Liver (tissue), 8 donors: ENCODE measurements at regions not wholly inside any gene's neighbourhood (a gene's known extent, or its start where the extent isn't known, plus 50 kb on each side); places are given as distances from the start of the nearest gene placed in this dataset.

Experiments
- DNase-seq: peaks from one replicate; pipeline ENCODE4 v3.0.0-alpha.2; 2017; ENCODE audit warnings: low spot score
- H3K27ac ChIP-seq, 2 donors: one replicate each; pipeline ENCODE4 v1.7.0; 2013; ENCODE audit warnings: inconsistent platforms in 2 of 2, low read length in 2 of 2, control low read depth in 1 of 2, low read depth in 1 of 2, mild to moderate bottlenecking in 1 of 2
- H3K27me3 ChIP-seq, 4 donors: one replicate each; pipeline versions ENCODE4 v1.6.1 to v1.7.0; 2013; ENCODE audit warnings: low read length in 3 of 4, inconsistent platforms in 1 of 4, mild to moderate bottlenecking in 1 of 4, moderate library complexity in 1 of 4; ENCODE audit not compliant: control insufficient read depth in 4 of 4, insufficient read depth in 4 of 4
- H3K36me3 ChIP-seq, 4 donors: one replicate each; pipeline versions ENCODE4 v1.6.1 to v1.7.0; 2013; ENCODE audit warnings: low read length in 3 of 4, mild to moderate bottlenecking in 3 of 4, low read depth in 1 of 4, moderate library complexity in 1 of 4; ENCODE audit not compliant: control insufficient read depth in 4 of 4, insufficient read depth in 3 of 4
- H3K4me1 ChIP-seq, 4 donors: one replicate each; pipeline versions ENCODE4 v1.6.1 to v1.7.0; 2013; ENCODE audit warnings: low read length in 3 of 4, mild to moderate bottlenecking in 3 of 4, moderate library complexity in 1 of 4; ENCODE audit not compliant: control insufficient read depth in 4 of 4, insufficient read depth in 4 of 4
- H3K4me3 ChIP-seq, 3 donors: one replicate each; pipeline versions ENCODE4 v1.6.1 to v1.7.0; 2013; ENCODE audit warnings: low read length in 3 of 3, control low read depth in 1 of 3, low read depth in 1 of 3, mild to moderate bottlenecking in 1 of 3
- H3K9ac ChIP-seq, 2 donors: one replicate each; pipeline ENCODE4 v1.7.0; 2013; ENCODE audit warnings: low read length in 2 of 2, mild to moderate bottlenecking in 2 of 2, moderate library complexity in 2 of 2, control low read depth in 1 of 2, low read depth in 1 of 2
- H3K9me3 ChIP-seq, 4 donors: one replicate each; pipeline versions ENCODE4 v1.6.1 to v1.7.0; 2013; ENCODE audit warnings: low read length in 3 of 4; ENCODE audit not compliant: control insufficient read depth in 4 of 4
- ATF3 ChIP-seq: IDR thresholded peaks from 2 replicates; pipeline ENCODE4 v1.6.1; 2016; ENCODE audit warnings: antibody characterized with exemption
- EGR1 ChIP-seq, 2 donors: IDR thresholded peaks; 2 replicates each; pipeline ENCODE4 v1.6.1; 2016 to 2018; ENCODE audit warnings: antibody characterized with exemption in 2 of 2, low read depth in 2 of 2
- FOXA1 ChIP-seq: IDR thresholded peaks from 2 replicates; pipeline ENCODE4 v1.6.1; 2016; ENCODE audit warnings: antibody characterized with exemption
- FOXA2 ChIP-seq: IDR thresholded peaks from 2 replicates; pipeline ENCODE4 v1.6.1; 2016; ENCODE audit warnings: antibody characterized with exemption
- GABPA ChIP-seq, 2 donors: IDR thresholded peaks in 1 of 2; conservative IDR thresholded peaks in 1 of 2; 2 replicates each; pipeline ENCODE4 v1.6.1; 2016; ENCODE audit warnings: antibody characterized with exemption in 2 of 2, mild to moderate bottlenecking in 1 of 2, moderate library complexity in 1 of 2
- HNF4A ChIP-seq, 2 donors: conservative IDR thresholded peaks; 2 replicates each; pipeline ENCODE4 v1.6.1; 2016; ENCODE audit warnings: antibody characterized with exemption in 2 of 2, mild to moderate bottlenecking in 2 of 2
- JUND ChIP-seq, 2 donors: IDR thresholded peaks; 2 replicates each; pipeline ENCODE4 v1.6.1; 2016; ENCODE audit warnings: antibody characterized with exemption in 2 of 2
- NR2F2 ChIP-seq: IDR thresholded peaks from 2 replicates; pipeline ENCODE4 v1.6.1; 2016; ENCODE audit warnings: antibody characterized with exemption
- RAD21 ChIP-seq, 2 donors: IDR thresholded peaks; 2 replicates each; pipeline ENCODE4 v1.6.1; 2016; ENCODE audit warnings: antibody characterized with exemption in 2 of 2, mild to moderate bottlenecking in 2 of 2
- REST ChIP-seq: IDR thresholded peaks from 2 replicates; pipeline ENCODE4 v1.6.1; 2016; ENCODE audit warnings: antibody characterized with exemption, mild to moderate bottlenecking
- RXRA ChIP-seq, 2 donors: IDR thresholded peaks; 2 replicates each; pipeline ENCODE4 v1.6.1; 2017 to 2018; ENCODE audit warnings: antibody characterized with exemption in 2 of 2, mild to moderate bottlenecking in 1 of 2
- SP1 ChIP-seq: IDR thresholded peaks from 2 replicates; pipeline ENCODE4 v1.6.1; 2018; ENCODE audit warnings: antibody characterized with exemption, mild to moderate bottlenecking
- TAF1 ChIP-seq: conservative IDR thresholded peaks from 2 replicates; pipeline ENCODE4 v1.6.1; 2016; ENCODE audit warnings: antibody characterized with exemption, mild to moderate bottlenecking
- YY1 ChIP-seq: IDR thresholded peaks from 2 replicates; pipeline ENCODE4 v1.6.1; 2016; ENCODE audit warnings: antibody characterized with exemption, mild to moderate bottlenecking
- WGBS: extraction: QIAGEN DNeasy Blood & Tissue Kit; methylation state at CpG from one replicate; pipeline ENCODE4 v1.1.7; 2013; 5-methylcytosine and 5-hydroxymethylcytosine counted together
- TF ChIP-seq, protein P1 (sequence below): fragments of 150-350 bp; IDR thresholded peaks from 2 replicates; pipeline ENCODE4 v1.5.1; 2017; ENCODE audit warnings: improper control_type of control experiment, low read depth, low read length; ENCODE audit not compliant: missing input control
- TF ChIP-seq, protein P2 (sequence below): IDR thresholded peaks from 2 replicates; pipeline ENCODE4 v1.6.1; 2016; ENCODE audit warnings: antibody characterized with exemption
- TF ChIP-seq, protein P3 (sequence below): IDR thresholded peaks from 2 replicates; pipeline ENCODE4 v1.6.1; 2016; ENCODE audit warnings: antibody characterized with exemption
- donor health status: healthy.
- donor health status: healthy.
- donor health status: healthy.
- donor health status: healthy.
- donor health status: healthy.

DNA sequence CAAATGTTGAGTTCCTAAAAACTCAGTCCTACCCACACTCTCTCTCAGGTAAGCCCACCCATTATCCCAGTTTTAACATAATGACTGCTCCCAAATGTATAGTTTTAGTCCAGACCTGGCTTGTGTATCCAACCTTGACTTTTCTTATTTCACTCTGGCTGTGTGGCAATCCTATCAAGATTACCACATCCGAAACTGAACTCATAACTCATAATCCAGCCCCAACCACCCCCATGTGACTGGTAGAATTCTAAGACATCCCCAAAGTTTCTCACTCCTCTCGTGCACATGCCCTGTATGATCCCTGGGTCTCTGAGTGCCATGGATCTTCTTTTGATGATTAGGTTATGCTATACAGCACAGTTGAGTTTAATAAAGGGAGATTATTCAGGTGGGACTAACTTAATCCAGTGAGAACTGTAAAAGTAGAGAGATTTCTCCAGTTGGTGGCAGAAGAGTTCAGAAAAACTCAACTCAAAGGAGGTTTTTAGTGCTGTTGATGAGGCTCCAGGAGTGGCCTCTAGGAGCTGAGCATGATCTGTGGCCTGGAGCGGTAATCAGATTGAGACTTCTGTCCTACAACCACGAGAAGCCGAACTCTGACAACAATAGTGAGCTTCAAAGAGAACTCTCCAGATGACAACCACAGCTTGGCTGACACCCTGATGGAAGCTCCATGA lies 413.4 kb downstream of the ZNF536 start:
- H3K27me3 ChIP-seq = peaks cover 0 to 4% (median 2%) of the 10 kb centered on the region in 4 donors
- no peak overlapping the region for H3K4me3 ChIP-seq
- 68% methylated on average over 5 of the region's 5 CpGs for WGBS
- no peaks in the 10 kb centered on the region for H3K36me3 ChIP-seq
- H3K27ac ChIP-seq = no peak overlapping the region
- no peaks in the 10 kb centered on the region for H3K9me3 ChIP-seq
- no peak overlapping the region for H3K9ac ChIP-seq
- DNase-seq = no peak
- TF ChIP-seq ATF3 (no peak), NR2F2 (no peak), FOXA1 (no peak), FOXA2 (no peak), SP1 (no peak), RAD21 (IDR thresholded peaks at IDR 0.05) (no peak), TAF1 (no peak), HNF4A (conservative IDR thresholded peaks at IDR 0.05) (no peak), GABPA (IDR thresholded peaks at IDR 0.05 in 1 of 2, conservative IDR thresholded peaks at IDR 0.05 in 1 of 2) (no peak), REST (no peak), RXRA (IDR thresholded peaks at IDR 0.05) (no peak), JUND (IDR thresholded peaks at IDR 0.05) (no peak), YY1 (no peak), EGR1 (IDR thresholded peaks at IDR 0.05; ENCODE audit: low read depth in 2 of 2) (no peak)
- TF ChIP-seq, protein P1, sequence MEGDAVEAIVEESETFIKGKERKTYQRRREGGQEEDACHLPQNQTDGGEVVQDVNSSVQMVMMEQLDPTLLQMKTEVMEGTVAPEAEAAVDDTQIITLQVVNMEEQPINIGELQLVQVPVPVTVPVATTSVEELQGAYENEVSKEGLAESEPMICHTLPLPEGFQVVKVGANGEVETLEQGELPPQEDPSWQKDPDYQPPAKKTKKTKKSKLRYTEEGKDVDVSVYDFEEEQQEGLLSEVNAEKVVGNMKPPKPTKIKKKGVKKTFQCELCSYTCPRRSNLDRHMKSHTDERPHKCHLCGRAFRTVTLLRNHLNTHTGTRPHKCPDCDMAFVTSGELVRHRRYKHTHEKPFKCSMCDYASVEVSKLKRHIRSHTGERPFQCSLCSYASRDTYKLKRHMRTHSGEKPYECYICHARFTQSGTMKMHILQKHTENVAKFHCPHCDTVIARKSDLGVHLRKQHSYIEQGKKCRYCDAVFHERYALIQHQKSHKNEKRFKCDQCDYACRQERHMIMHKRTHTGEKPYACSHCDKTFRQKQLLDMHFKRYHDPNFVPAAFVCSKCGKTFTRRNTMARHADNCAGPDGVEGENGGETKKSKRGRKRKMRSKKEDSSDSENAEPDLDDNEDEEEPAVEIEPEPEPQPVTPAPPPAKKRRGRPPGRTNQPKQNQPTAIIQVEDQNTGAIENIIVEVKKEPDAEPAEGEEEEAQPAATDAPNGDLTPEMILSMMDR = no peak
- TF ChIP-seq, protein P2, sequence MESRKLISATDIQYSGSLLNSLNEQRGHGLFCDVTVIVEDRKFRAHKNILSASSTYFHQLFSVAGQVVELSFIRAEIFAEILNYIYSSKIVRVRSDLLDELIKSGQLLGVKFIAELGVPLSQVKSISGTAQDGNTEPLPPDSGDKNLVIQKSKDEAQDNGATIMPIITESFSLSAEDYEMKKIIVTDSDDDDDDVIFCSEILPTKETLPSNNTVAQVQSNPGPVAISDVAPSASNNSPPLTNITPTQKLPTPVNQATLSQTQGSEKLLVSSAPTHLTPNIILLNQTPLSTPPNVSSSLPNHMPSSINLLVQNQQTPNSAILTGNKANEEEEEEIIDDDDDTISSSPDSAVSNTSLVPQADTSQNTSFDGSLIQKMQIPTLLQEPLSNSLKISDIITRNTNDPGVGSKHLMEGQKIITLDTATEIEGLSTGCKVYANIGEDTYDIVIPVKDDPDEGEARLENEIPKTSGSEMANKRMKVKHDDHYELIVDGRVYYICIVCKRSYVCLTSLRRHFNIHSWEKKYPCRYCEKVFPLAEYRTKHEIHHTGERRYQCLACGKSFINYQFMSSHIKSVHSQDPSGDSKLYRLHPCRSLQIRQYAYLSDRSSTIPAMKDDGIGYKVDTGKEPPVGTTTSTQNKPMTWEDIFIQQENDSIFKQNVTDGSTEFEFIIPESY = no peak
- TF ChIP-seq, protein P3, sequence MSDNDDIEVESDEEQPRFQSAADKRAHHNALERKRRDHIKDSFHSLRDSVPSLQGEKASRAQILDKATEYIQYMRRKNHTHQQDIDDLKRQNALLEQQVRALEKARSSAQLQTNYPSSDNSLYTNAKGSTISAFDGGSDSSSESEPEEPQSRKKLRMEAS = no peak
- no peaks in the 10 kb centered on the region for H3K4me1 ChIP-seq
